HG03378 (cell line): ENCODE measurements at regions not wholly inside any gene's neighbourhood (a gene's known extent, or its start where the extent isn't known, plus 50 kb on each side); places are given as distances from the start of the nearest gene placed in this dataset.
"Not testable (repeated sequence)": the region's sequence is repeated elsewhere in the genome, so short reads cannot be mapped to it uniquely, and the experiment has no call there.

Experiments used
- ATAC-seq: cut with Tn5 transposase; IDR thresholded peaks from one replicate; pipeline ENCODE4 v1.9.1; 2021; ENCODE audit warnings: mild to moderate bottlenecking, moderate library complexity; ENCODE audit not compliant: unreplicated experiment

GRCh38 chr6:47180633-47181032 is 129.1 kb downstream of the TNFRSF21 start:
- ATAC-seq, result no peak

GRCh38 chr6:47179286-47179685 is 130.4 kb downstream of the TNFRSF21 start:
- no peak for ATAC-seq

- ATAC-seq, result no peak
These were observed 133.5 kb upstream of the ADGRF1 start for GRCh38 chr6:47175656-47176055.

GRCh38 chr6:47174502-47175023 is 132.4 kb upstream of the ADGRF1 start:
- ATAC-seq, result no peak

- not testable (repeated sequence) for ATAC-seq
These were observed 131.9 kb upstream of the ADGRF1 start for GRCh38 chr6:47174063-47174462.

GRCh38 chr6:47173145-47173544 is 131.0 kb upstream of the ADGRF1 start:
- ATAC-seq, result not testable (repeated sequence)

GRCh38 chr6:47170617-47170947 is 128.4 kb upstream of the ADGRF1 start:
- no peak for ATAC-seq

GRCh38 chr6:47169785-47170616 is 127.9 kb upstream of the ADGRF1 start:
- no peak for ATAC-seq

- no peak for ATAC-seq
These were observed 126.0 kb upstream of the ADGRF1 start for GRCh38 chr6:47168180-47168579.

GRCh38 chr6:47165918-47166317 is 123.8 kb upstream of the ADGRF1 start:
- ATAC-seq, result peak; percentile 91

GRCh38 chr6:47164877-47165276 is 122.7 kb upstream of the ADGRF1 start:
- ATAC-seq, result no peak

GRCh38 chr6:47163536-47163935 is 121.4 kb upstream of the ADGRF1 start:
- no peak for ATAC-seq

GRCh38 chr6:47162793-47163192 is 120.7 kb upstream of the ADGRF1 start:
- no peak for ATAC-seq

GRCh38 chr6:47162231-47162630 is 120.1 kb upstream of the ADGRF1 start:
- no peak for ATAC-seq

- ATAC-seq, result no peak
These were observed 119.1 kb upstream of the ADGRF1 start for GRCh38 chr6:47161176-47161687.

- ATAC-seq, result no peak
These were observed 118.6 kb upstream of the ADGRF1 start for GRCh38 chr6:47160702-47161101.

GRCh38 chr6:47159763-47160162 is 117.6 kb upstream of the ADGRF1 start:
- no peak for ATAC-seq

- ATAC-seq, result no peak
These were observed 115.6 kb upstream of the ADGRF1 start for GRCh38 chr6:47157653-47158219.

GRCh38 chr6:47157063-47157462 is 114.9 kb upstream of the ADGRF1 start:
- no peak for ATAC-seq

- ATAC-seq, result no peak
These were observed 114.1 kb upstream of the ADGRF1 start for GRCh38 chr6:47156196-47156595.

GRCh38 chr6:47153404-47153755 is 111.2 kb upstream of the ADGRF1 start:
- ATAC-seq, result no peak

GRCh38 chr6:47152666-47153403 is 110.7 kb upstream of the ADGRF1 start:
- ATAC-seq, result no peak
